HCT116 (cell line): ENCODE measurements at regions not wholly inside any gene's neighbourhood (a gene's known extent, or its start where the extent isn't known, plus 50 kb on each side); places are given as distances from the start of the nearest gene placed in this dataset.

ENCODE experiments used
- POLR2A ChIP-seq: IDR thresholded peaks from 2 replicates; pipeline ENCODE4 v1.7.0; 2011; ENCODE audit warnings: borderline replicate concordance; ENCODE audit not compliant: insufficient read depth, insufficient read length; ENCODE audit errors: extremely low read depth
- TF ChIP-seq, protein P1 (sequence below), 3 experiments: fragments of 200-600 bp in 1 of 3; sonication (generic) in 1 of 3; IDR thresholded peaks in 2 of 3; conservative IDR thresholded peaks in 1 of 3; 2 replicates each; pipeline ENCODE4 v1.5.1; 2012 to 2017; ENCODE audit warnings: low read depth in 2 of 3, low read length in 2 of 3, antibody characterized with exemption in 1 of 3, borderline replicate concordance in 1 of 3, control low read depth in 1 of 3, mild to moderate bottlenecking in 1 of 3, mixed read lengths in 1 of 3, mixed run types in 1 of 3, moderate library complexity in 1 of 3; ENCODE audit not compliant: insufficient read depth in 1 of 3

DNA sequence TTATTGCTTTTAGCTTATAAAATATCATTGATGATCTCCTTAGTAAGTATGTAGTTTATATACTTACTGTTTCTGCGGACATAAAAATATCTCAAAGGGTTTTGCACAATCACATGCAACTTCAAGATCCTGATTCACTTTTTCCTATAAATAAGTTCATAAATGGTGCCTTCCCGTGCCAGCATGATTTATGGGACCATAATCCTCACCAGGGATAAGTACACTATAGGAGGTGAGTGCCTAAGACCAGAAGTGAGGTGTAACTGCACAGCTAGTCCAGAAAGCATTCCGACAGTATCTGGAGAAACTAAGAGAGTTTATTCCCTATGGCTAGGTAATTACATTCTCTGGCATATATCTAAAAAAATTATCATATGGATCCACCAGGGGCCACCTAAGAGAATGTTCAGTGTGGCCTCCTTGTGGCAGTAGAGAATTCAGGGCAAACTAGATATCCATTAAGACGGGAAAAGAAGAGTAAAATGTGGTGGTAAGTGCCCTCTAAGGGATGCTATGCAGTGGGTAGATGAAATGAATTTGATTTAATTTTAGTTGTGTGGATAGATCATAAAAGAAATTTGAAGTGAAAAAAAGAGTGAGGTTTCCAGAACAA is 402.5 kb upstream of the SLC24A2 start:
- TF ChIP-seq, protein P1, sequence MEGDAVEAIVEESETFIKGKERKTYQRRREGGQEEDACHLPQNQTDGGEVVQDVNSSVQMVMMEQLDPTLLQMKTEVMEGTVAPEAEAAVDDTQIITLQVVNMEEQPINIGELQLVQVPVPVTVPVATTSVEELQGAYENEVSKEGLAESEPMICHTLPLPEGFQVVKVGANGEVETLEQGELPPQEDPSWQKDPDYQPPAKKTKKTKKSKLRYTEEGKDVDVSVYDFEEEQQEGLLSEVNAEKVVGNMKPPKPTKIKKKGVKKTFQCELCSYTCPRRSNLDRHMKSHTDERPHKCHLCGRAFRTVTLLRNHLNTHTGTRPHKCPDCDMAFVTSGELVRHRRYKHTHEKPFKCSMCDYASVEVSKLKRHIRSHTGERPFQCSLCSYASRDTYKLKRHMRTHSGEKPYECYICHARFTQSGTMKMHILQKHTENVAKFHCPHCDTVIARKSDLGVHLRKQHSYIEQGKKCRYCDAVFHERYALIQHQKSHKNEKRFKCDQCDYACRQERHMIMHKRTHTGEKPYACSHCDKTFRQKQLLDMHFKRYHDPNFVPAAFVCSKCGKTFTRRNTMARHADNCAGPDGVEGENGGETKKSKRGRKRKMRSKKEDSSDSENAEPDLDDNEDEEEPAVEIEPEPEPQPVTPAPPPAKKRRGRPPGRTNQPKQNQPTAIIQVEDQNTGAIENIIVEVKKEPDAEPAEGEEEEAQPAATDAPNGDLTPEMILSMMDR (IDR thresholded peaks at IDR 0.05 in 2 of 3, conservative IDR thresholded peaks at IDR 0.05 in 1 of 3; ENCODE audit: borderline replicate concordance in 1 of 3, insufficient read depth in 1 of 3, low read depth in 2 of 3, low read length in 2 of 3) = peak; percentile 34 to 45 (median 35); a peak in 3 of 6 replicates
- no peak for TF ChIP-seq POLR2A
